Putamen (tissue), 1 donor: ENCODE measurements at regions not wholly inside any gene's neighbourhood (a gene's known extent, or its start where the extent isn't known, plus 50 kb on each side); places are given as distances from the start of the nearest gene placed in this dataset.

Experiments used
- DNase-seq: peaks from one replicate; pipeline ENCODE4 v3.0.0-alpha.2; 2016; ENCODE audit warnings: low spot score

- DNase-seq, result no peak
Observed at GRCh38 chrX:10900585-10901289, 210.4 kb upstream of the HCCS start.

GRCh38 chrX:10901290-10901633, 209.9 kb upstream of the HCCS start:
- DNase-seq, result no peak

- DNase-seq, result no peak
Observed at GRCh38 chrX:10902001-10902400, 209.1 kb upstream of the HCCS start.

GRCh38 chrX:10903523-10903922, 207.6 kb upstream of the HCCS start:
- DNase-seq, result no peak

GRCh38 chrX:10904220-10904619, 206.9 kb upstream of the HCCS start:
- no peak for DNase-seq

GRCh38 chrX:10906866-10907265, 204.3 kb upstream of the HCCS start:
- no peak for DNase-seq

GRCh38 chrX:10922159-10922558, 189.0 kb upstream of the HCCS start:
- DNase-seq, result no peak

- no peak for DNase-seq
Observed at GRCh38 chrX:10922835-10923234, 188.3 kb upstream of the HCCS start.

- no peak for DNase-seq
Observed at GRCh38 chrX:10923466-10923865, 187.7 kb upstream of the HCCS start.

GRCh38 chrX:10926404-10926803, 184.7 kb upstream of the HCCS start:
- DNase-seq, result no peak

GRCh38 chrX:10926891-10927290, 184.2 kb upstream of the HCCS start:
- no peak for DNase-seq

GRCh38 chrX:10929747-10930146, 181.4 kb upstream of the HCCS start:
- DNase-seq, result no peak

- no peak for DNase-seq
Observed at GRCh38 chrX:10930151-10930550, 181.0 kb upstream of the HCCS start.

GRCh38 chrX:10931976-10932375, 179.2 kb upstream of the HCCS start:
- DNase-seq, result no peak

- DNase-seq, result no peak
Observed at GRCh38 chrX:10932842-10933440, 178.2 kb upstream of the HCCS start.

GRCh38 chrX:10935501-10935900, 175.6 kb upstream of the HCCS start:
- DNase-seq, result no peak

- no peak for DNase-seq
Observed at GRCh38 chrX:10936976-10937375, 174.2 kb upstream of the HCCS start.

- no peak for DNase-seq
Observed at GRCh38 chrX:10938365-10938923, 172.7 kb upstream of the HCCS start.

- DNase-seq, result no peak
Observed at GRCh38 chrX:10939424-10939823, 171.7 kb upstream of the HCCS start.

GRCh38 chrX:10944136-10944885, 166.8 kb upstream of the HCCS start:
- DNase-seq, result no peak

GRCh38 chrX:10945498-10945897, 165.6 kb upstream of the HCCS start:
- DNase-seq, result no peak

GRCh38 chrX:10949541-10949940, 161.6 kb upstream of the HCCS start:
- no peak for DNase-seq

GRCh38 chrX:10952619-10953018, 158.5 kb upstream of the HCCS start:
- DNase-seq, result no peak
